Myocyte (in vitro differentiated cells): ENCODE measurements at regions not wholly inside any gene's neighbourhood (a gene's known extent, or its start where the extent isn't known, plus 50 kb on each side); places are given as distances from the start of the nearest gene placed in this dataset.

ENCODE experiments used
- DNase-seq: peaks from one replicate; pipeline ENCODE4 v3.0.0-alpha.2; 2012; ENCODE audit warnings: low read depth

GRCh38 chr20:56955680-56956079 lies 310.8 kb downstream of the BMP7 start:
- no peak for DNase-seq

- no peak for DNase-seq
Observed at GRCh38 chr20:56956534-56956933, 309.9 kb downstream of the BMP7 start.

- DNase-seq: no peak
Observed at GRCh38 chr20:56957737-56958553, 308.5 kb downstream of the BMP7 start.

- DNase-seq: no peak
Observed at GRCh38 chr20:56964901-56965300, 301.5 kb downstream of the BMP7 start.

- no peak for DNase-seq
Observed at GRCh38 chr20:56967916-56968315, 298.5 kb downstream of the BMP7 start.

- DNase-seq: no peak
Observed at GRCh38 chr20:56968376-56969048, 297.9 kb downstream of the BMP7 start.

- DNase-seq: no peak
Observed at GRCh38 chr20:56974499-56975250, 291.8 kb downstream of the BMP7 start.

GRCh38 chr20:56975838-56976237 lies 290.6 kb downstream of the BMP7 start:
- no peak for DNase-seq

- DNase-seq: no peak
Observed at GRCh38 chr20:56976336-56976735, 290.1 kb downstream of the BMP7 start.

GRCh38 chr20:56978475-56978874 lies 288.0 kb downstream of the BMP7 start:
- no peak for DNase-seq

- no peak for DNase-seq
Observed at GRCh38 chr20:56979125-56979524, 287.3 kb downstream of the BMP7 start.

- no peak for DNase-seq
Observed at GRCh38 chr20:56981301-56981700, 285.1 kb downstream of the BMP7 start.

- no peak for DNase-seq
Observed at GRCh38 chr20:56983813-56984212, 282.6 kb downstream of the BMP7 start.

GRCh38 chr20:56985066-56985685 lies 281.3 kb downstream of the BMP7 start:
- no peak for DNase-seq

GRCh38 chr20:56986476-56986875 lies 280.0 kb downstream of the BMP7 start:
- no peak for DNase-seq

- DNase-seq: no peak
Observed at GRCh38 chr20:56986931-56987720, 279.3 kb downstream of the BMP7 start.

GRCh38 chr20:56987986-56988385 lies 278.5 kb downstream of the BMP7 start:
- no peak for DNase-seq

GRCh38 chr20:56988446-56988845 lies 278.0 kb downstream of the BMP7 start:
- DNase-seq: no peak

GRCh38 chr20:56989516-56989915 lies 276.9 kb downstream of the BMP7 start:
- DNase-seq: no peak

- DNase-seq: no peak
Observed at GRCh38 chr20:56993020-56993559, 273.4 kb downstream of the BMP7 start.

GRCh38 chr20:56994006-56994405 lies 272.4 kb downstream of the BMP7 start:
- no peak for DNase-seq
